IPS-NIHi11 (cell line): ENCODE measurements at regions not wholly inside any gene's neighbourhood (a gene's known extent, or its start where the extent isn't known, plus 50 kb on each side); places are given as distances from the start of the nearest gene placed in this dataset.
"Not testable (repeated sequence)": the region's sequence is repeated elsewhere in the genome, so short reads cannot be mapped to it uniquely, and the experiment has no call there.

Experiments used
- DNase-seq: peaks from one replicate; pipeline ENCODE4 v3.0.0; 2012; ENCODE audit warnings: mixed read lengths, low spot score

GRCh38 chr2:234898534-234899053, 53.2 kb upstream of the SH3BP4 start:
- DNase-seq = no peak

DNA sequence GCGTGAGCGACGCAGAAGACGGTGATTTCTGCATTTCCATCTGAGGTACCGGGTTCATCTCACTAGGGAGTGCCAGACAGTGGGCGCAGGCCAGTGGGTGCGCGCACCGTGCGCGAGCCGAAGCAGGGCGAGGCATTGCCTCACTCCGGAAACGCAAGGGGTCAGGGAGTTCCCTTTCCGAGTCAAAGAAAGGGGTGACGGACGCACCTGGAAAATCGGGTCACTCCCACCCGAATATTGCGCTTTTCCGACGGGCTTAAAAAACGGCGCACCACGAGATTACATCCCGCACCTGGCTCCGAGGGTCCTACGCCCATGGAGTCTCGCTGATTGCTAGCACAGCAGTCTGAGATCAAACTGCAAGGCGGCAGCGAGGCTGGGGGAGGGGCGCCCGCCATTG, 63.4 kb upstream of the SH3BP4 start:
- DNase-seq = not testable (repeated sequence)

- DNase-seq = no peak
Measured at GRCh38 chr2:234887195-234887594, 64.6 kb upstream of the SH3BP4 start.

- DNase-seq = no peak
Measured at GRCh38 chr2:234885886-234886285, 65.9 kb upstream of the SH3BP4 start.

- no peak for DNase-seq
Measured at GRCh38 chr2:234885118-234885517, 66.7 kb upstream of the SH3BP4 start.

DNA sequence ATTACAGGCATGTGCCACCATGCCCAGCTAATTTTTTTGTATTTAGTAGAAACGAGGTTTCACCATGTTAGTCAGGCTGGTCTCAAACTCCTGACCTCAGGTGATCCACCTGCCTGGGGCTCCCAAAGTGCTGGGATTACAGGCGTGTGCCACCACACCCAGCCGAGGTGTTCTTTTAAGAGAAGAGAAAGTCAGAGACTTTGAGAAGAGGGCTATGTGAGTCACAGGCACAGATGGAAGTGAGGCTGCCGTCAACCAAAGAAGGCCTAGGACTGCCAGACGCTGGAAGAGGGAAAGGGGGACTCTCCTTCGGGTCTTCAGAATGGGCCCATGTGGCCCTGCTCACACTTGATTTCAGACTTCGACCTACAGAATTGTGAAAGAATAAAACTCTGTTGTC, 67.2 kb upstream of the SH3BP4 start:
- DNase-seq = no peak

- DNase-seq = peak; percentile 94
Measured at GRCh38 chr2:234881413-234882241, 70.2 kb upstream of the SH3BP4 start.

GRCh38 chr2:234880551-234881211, 71.1 kb upstream of the SH3BP4 start:
- DNase-seq = no peak

DNA sequence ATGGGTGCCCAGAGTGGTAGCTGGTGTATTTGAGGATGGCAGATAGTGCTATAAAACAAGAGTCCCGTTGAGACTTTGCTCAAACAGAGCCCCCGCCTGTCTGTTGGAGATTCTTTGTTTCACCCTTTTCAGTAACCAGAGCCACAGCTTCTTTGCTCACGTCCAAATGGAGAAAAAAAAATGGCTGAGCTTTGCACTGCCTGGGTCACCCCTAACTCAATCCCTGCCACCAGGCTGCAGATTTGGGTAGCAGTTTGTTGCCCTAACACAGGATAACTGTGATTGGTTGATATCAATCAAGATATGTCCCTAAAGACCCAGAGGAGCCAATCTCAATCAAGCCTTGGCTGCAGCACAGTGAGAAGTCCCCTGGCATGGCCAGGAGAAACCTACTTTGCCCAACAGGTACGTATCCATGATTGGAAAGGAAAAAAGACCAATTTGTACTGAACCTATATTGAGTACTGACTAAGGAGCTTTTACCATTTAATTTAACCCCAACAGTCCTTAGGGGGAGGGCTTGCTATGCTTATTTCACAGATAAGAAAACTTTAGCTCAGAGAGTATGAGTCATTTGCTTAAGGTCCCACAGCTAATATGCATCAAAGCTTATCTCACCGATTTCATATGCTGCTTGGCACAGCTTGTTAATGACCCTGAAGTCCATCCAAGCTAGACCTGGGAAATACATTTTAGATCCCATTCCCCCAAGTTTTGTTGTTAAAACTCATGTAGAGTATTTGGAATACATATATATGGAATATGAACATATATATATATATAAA, 72.0 kb upstream of the SH3BP4 start:
- DNase-seq = no peak

GRCh38 chr2:234876621-234877020, 75.2 kb upstream of the SH3BP4 start:
- not testable (repeated sequence) for DNase-seq

GRCh38 chr2:234874347-234875046, 77.3 kb upstream of the SH3BP4 start:
- DNase-seq = no peak

DNA sequence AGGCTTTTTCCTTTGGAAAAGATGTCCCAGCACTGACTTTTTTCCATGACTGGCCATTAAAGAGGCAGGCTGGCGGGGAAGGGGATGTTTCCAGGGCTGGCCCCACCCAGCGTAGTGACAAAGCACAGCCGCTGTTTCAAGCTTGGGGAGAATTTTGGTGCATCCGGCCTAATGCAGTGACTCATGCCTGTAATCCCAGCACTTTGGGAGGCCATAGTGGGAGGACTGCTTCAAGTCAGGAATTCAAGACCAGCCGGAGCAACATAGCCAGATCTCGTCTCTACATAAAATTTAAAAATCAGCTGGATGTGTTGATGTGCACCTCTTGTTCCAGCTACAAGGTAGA, 78.0 kb upstream of the SH3BP4 start:
- no peak for DNase-seq

GRCh38 chr2:234873103-234873827, 78.6 kb upstream of the SH3BP4 start:
- no peak for DNase-seq

- no peak for DNase-seq
Measured at GRCh38 chr2:234869969-234870368, 81.8 kb upstream of the SH3BP4 start.

DNA sequence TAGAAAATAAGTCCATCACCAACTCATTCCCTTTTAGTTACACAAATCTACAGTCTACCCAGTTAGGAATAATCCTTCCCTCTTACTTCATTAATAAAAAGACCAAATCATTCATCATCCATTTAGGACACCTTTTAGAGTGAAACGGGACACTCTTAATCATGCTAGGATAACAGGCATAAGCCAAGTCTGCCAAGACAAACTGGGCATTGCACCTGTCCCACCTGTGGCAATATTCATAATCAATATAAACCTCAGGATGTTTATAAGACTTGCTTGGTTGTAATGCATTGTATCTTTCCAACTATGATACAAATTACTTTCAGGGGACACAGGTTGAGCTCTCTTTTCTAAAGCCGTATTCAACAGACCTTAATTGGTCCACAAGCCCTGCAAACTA, 82.7 kb upstream of the SH3BP4 start:
- DNase-seq = no peak

DNA sequence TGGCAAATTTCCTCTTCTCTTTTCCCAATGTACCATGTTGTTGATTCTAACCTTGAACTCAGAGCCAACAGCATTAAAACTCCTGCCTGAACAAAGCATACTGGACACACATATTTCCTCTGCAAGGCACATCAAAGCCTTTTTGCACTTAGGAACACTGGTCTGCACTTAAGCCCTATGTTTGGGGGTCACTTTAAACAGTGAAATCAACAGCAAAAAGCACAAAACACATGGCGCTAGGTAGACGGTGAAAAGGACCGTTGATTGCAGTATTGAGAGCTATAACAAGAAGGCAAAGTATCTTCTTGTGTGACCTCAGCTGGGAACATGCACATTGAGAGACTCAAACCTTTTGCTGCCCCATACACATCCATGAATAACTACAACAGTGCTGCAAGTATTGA, 83.9 kb upstream of the SH3BP4 start:
- no peak for DNase-seq

GRCh38 chr2:234865586-234865985, 86.2 kb upstream of the SH3BP4 start:
- no peak for DNase-seq

DNA sequence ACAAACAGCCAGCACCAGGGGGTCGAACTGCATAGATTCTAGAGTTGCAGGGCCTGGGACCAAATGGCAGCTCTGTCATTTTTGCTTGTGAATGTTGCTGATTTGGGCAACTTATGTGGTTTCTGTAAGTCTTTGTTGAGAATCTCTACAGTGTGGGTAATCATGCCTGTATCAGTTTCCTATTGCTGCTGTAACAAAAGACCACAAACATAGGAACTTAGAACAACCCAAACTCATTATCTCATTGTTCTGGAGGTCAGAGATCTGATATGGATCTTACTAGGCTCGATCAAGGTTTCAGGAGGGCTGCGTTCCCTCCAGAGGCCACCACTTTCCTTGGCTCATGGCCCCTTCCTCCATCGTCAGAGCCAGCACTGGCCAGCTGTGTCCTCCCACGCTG, 86.8 kb upstream of the SH3BP4 start:
- no peak for DNase-seq

GRCh38 chr2:234864506-234864905, 87.3 kb upstream of the SH3BP4 start:
- no peak for DNase-seq

GRCh38 chr2:234863043-234863934, 88.5 kb upstream of the SH3BP4 start:
- DNase-seq = peak; percentile 20
